Astrocyte (in vitro differentiated cells and primary cell): ENCODE measurements at regions not wholly inside any gene's neighbourhood (a gene's known extent, or its start where the extent isn't known, plus 50 kb on each side); places are given as distances from the start of the nearest gene placed in this dataset.

Experiments
- EZH2 ChIP-seq: IDR thresholded peaks from 2 replicates; pipeline ENCODE4 v1.6.1; 2012; ENCODE audit warnings: mild to moderate bottlenecking, low read length, inconsistent platforms; ENCODE audit not compliant: insufficient read depth
- TF ChIP-seq, protein P1 (sequence below): IDR thresholded peaks from 2 replicates; pipeline ENCODE4 v1.5.1; 2011; ENCODE audit warnings: low read depth, mild to moderate bottlenecking, inconsistent platforms, low read length, moderate library complexity; ENCODE audit not compliant: insufficient read depth

DNA sequence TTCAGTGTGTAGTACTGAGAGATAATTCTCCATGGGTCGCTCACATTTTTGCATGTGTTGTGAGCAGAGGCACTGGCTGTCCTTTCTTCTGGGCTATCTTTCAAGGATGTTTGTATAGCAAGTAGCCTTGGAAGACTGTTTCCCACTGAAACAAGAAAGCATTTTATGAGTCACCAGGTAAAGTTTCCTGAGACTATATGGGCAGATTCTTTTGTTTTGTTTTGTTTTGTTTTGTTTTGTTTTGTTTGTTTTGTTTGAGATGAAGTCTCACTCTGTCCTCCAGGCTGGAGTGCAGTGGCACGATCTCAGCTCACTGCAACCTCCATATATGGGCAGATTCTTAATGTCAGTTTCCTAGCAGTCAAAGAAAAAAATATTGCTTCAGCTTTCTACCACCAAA is 912.6 kb downstream of the TTLL7 start:
- TF ChIP-seq, protein P1, sequence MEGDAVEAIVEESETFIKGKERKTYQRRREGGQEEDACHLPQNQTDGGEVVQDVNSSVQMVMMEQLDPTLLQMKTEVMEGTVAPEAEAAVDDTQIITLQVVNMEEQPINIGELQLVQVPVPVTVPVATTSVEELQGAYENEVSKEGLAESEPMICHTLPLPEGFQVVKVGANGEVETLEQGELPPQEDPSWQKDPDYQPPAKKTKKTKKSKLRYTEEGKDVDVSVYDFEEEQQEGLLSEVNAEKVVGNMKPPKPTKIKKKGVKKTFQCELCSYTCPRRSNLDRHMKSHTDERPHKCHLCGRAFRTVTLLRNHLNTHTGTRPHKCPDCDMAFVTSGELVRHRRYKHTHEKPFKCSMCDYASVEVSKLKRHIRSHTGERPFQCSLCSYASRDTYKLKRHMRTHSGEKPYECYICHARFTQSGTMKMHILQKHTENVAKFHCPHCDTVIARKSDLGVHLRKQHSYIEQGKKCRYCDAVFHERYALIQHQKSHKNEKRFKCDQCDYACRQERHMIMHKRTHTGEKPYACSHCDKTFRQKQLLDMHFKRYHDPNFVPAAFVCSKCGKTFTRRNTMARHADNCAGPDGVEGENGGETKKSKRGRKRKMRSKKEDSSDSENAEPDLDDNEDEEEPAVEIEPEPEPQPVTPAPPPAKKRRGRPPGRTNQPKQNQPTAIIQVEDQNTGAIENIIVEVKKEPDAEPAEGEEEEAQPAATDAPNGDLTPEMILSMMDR = no peak
- no peak for TF ChIP-seq EZH2
